RKO (cell line): ENCODE measurements at regions not wholly inside any gene's neighbourhood (a gene's known extent, or its start where the extent isn't known, plus 50 kb on each side); places are given as distances from the start of the nearest gene placed in this dataset.
"Not testable (repeated sequence)": the region's sequence is repeated elsewhere in the genome, so short reads cannot be mapped to it uniquely, and the experiment has no call there.

Source experiments
- DNase-seq: peaks from one replicate; pipeline ENCODE4 v3.0.0-alpha.2; 2016; ENCODE audit warnings: low spot score

- DNase-seq: no peak
Observed at GRCh38 chr7:138317044-138317596, 142.9 kb upstream of the TRIM24 start.

DNA sequence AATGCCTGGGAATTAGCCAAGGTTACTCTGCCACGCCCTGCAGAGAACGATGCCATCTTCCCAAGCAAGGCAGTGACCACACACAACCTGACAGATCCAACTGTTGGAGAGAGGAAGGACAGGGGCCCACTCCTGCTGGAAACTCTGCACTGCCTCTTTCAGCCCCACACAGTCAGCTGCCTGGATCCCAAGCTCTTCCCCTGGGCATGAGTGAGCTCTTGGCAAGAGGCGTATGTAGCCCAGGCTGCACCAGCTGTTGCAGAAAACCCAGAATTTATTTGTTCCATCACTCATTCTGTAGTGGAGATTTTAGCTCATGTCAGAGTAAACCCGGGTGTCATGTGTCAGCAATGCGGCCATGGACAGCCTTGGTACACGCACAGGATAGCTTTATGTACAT, 135.1 kb upstream of the TRIM24 start:
- no peak for DNase-seq

- no peak for DNase-seq
Observed at GRCh38 chr7:138325434-138325833, 134.6 kb upstream of the TRIM24 start.

GRCh38 chr7:138328215-138328614, 131.8 kb upstream of the TRIM24 start:
- DNase-seq: no peak

GRCh38 chr7:138332850-138333249, 127.2 kb upstream of the TRIM24 start:
- not testable (repeated sequence) for DNase-seq

DNA sequence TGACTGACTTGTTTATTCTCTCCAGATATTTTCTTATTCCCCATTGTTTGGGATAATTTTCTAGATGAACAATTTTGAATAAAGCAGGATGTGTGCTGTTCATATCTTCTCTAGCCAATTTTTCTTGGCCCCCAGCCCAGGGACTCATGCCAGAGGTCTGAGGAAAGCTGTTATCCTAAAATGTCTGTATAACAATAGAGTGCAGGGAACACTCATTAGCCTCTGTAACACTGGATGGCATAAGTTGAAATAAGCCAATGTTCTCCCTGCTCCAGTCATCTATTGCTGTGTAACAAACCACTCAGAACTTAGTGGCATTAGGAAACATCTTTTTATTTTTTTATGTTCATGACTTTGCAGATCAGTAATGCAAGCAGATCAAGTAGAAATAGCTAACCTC, 121.7 kb upstream of the TRIM24 start:
- DNase-seq: no peak

GRCh38 chr7:138339229-138339628, 120.8 kb upstream of the TRIM24 start:
- DNase-seq: not testable (repeated sequence)

DNA sequence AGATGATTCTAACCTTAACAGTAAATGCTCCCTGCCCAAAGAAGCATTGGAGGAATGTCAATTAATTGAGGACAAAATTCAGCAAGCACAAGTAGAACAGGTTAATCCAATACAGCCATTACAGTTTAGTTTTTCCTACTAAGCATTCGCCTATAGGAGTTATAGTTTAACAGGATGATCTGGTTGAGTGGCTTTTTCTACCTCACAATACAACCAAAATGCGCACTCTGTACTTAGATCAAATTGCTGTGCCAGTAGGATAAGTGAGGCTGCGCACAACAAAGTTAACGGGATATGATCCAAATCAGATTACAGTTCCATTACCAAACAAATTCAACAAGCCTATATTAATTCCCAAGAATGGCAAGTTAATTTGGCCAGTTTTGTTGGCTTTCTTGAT, 117.1 kb upstream of the TRIM24 start:
- no peak for DNase-seq

GRCh38 chr7:138345567-138345966, 114.5 kb upstream of the TRIM24 start:
- no peak for DNase-seq

DNA sequence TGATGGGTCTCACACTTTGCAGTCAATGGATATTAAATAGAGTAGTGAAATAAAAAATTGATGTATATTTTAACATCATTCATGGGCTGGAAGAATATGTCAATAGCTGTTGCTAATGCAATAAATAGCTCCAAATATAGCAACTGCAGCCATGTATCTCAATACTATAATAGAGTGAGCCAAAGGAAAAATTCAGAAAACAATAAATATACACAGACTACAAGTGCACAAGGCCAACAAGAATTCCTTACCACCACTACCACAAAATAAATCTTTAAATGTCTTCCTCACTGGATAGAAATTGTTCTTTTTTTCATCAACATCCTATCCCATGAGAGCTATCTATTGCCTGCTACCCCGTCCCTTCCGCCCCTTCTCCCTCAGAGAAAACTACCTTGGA, 113.1 kb upstream of the TRIM24 start:
- no peak for DNase-seq

- DNase-seq: no peak
Observed at GRCh38 chr7:138349841-138350700, 110.0 kb upstream of the TRIM24 start.

- no peak for DNase-seq
Observed at GRCh38 chr7:138350701-138351357, 109.2 kb upstream of the TRIM24 start.

- no peak for DNase-seq
Observed at GRCh38 chr7:138352570-138353461, 107.2 kb upstream of the TRIM24 start.

- no peak for DNase-seq
Observed at GRCh38 chr7:138354066-138354465, 106.0 kb upstream of the TRIM24 start.

DNA sequence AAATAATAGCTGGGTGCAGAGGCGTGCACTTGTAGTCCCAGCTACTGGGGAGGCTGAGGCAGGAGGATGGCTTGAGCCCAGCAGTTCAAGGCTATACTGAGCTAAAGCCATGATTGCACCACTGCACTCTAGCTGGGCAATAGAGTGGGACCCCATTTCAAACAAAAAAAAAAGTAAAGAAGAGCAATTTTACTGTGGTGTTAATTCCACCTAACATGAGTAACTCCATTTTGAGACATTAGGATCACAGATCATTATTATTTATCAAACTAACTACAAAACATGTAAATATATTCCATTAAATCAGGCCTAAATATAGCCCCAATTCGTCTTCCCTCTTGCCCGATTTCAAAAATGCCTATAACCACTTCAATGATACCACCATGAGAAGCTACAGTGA, 104.8 kb upstream of the TRIM24 start:
- DNase-seq: no peak

DNA sequence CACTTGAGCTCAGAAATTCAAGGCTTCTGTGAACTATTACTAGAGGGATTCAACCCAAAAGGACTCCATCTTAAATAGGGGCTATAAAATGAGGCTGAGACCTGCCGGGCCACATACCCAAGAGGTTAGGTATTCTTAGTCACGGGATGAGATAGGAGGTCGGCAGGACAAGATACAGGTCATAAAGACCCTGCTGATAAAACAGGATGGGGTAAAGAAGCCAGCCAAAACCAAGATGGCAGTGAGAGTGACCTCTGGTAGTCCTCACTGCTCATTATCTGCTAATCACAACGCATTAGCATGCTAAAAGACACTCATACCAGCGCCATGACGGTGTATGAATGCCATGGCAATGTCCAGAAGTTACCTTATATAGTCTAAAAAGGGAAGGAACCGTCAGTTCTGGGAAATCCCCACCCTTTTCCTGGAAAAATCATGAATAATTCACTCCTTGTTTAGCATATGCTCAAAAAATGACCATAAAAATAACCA, 101.2 kb upstream of the TRIM24 start:
- DNase-seq: no peak

- no peak for DNase-seq
Observed at GRCh38 chr7:138359870-138360559, 100.0 kb upstream of the TRIM24 start.

- DNase-seq: no peak
Observed at GRCh38 chr7:138363721-138364120, 96.3 kb upstream of the TRIM24 start.

DNA sequence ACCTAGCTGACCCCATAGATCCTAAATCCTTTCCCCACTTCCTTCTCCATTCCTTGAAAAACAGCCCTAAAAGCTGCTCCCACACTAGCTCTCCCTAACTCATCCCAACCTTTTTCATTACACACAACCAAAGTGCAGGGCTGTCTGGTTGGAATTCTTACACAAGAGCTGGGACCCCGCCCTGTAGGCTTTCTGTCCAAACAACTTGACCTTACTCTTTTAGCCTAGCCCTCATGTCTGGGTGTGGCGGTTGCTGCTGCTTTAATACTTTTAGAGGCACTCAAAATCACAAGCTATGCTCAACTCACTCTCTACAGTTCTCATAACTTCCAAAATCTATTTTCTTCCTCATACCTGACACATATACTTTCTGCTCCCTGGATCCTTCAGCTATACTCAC, 93.9 kb upstream of the TRIM24 start:
- not testable (repeated sequence) for DNase-seq

- DNase-seq: not testable (repeated sequence)
Observed at GRCh38 chr7:138366676-138367075, 93.4 kb upstream of the TRIM24 start.

- no peak for DNase-seq
Observed at GRCh38 chr7:138369797-138370196, 90.3 kb upstream of the TRIM24 start.
